GM12878 (cell line): ENCODE measurements at regions not wholly inside any gene's neighbourhood (a gene's known extent, or its start where the extent isn't known, plus 50 kb on each side); places are given as distances from the start of the nearest gene placed in this dataset.

Experiments
- ATAC-seq: fragments of 200-7000 bp; cut with Tn5 transposase; 3 replicates; pipeline ENCODE4 v1.9.1; 2020; ENCODE audit warnings: mild to moderate bottlenecking, moderate library complexity
- BruUV-seq: library from RNA; stranded (reverse); fragments of 400-500 nt; replicated peaks from 2 replicates; lab custom pipeline; 2021; lab: Mats Ljungman, UMichigan
- CTCF ChIA-PET: fragments of 300-600 bp; sonication (Branson Sonifier 250); formaldehyde crosslinking; extraction: SDS; loops from one replicate; lab custom pipeline; 2021; ENCODE audit warnings: inconsistent platforms; lab: Yijun Ruan, JAX
- POLR2A ChIA-PET: fragments of 350-600 bp; formaldehyde crosslinking; extraction: SDS; loops from one replicate; lab custom pipeline; 2021; ENCODE audit warnings: inconsistent platforms; lab: Charles Lee
- RAD21 ChIA-PET: fragments of 300-600 bp; sonication (Branson Sonifier 250); formaldehyde crosslinking; loops from one replicate; lab custom pipeline; 2023; ENCODE audit warnings: antibody characterized with exemption; ENCODE audit not compliant: unreplicated experiment; lab: Charles Lee
- SMC1A ChIA-PET: fragments of 300-600 bp; sonication (Branson Sonifier 250); formaldehyde crosslinking; loops from one replicate; lab custom pipeline; 2023; ENCODE audit not compliant: unreplicated experiment, uncharacterized antibody; lab: Charles Lee
- DNase-seq: peaks from one replicate; pipeline ENCODE4 v3.0.0-alpha.2; 2011; ENCODE audit warnings: low read depth, low spot score
- FAIRE-seq: peaks from 3 replicates; lab custom pipeline; 2011; peaks lifted over from hg19 to GRCh38; lab: Jason Lieb, UNC
- H2AFZ ChIP-seq: 2 replicates; pipeline ENCODE4 v1.6.0; 2011; ENCODE audit warnings: low read depth, low read length, control low read depth; ENCODE audit not compliant: control insufficient read depth
- H3K27ac ChIP-seq: 2 replicates; pipeline ENCODE4 v1.5.1; 2011; ENCODE audit warnings: control low read depth; ENCODE audit not compliant: control insufficient read depth, insufficient read depth
- H3K27me3 ChIP-seq, 2 experiments: replicated peaks in 1 of 2; 2 replicates each; pipeline versions ENCODE4 v1.6.0 to v1.6.1; 2011; ENCODE audit warnings: low read length in 1 of 2; ENCODE audit not compliant: control insufficient read depth in 2 of 2, insufficient read depth in 2 of 2
- H3K36me3 ChIP-seq, 2 experiments: 2 replicates each; pipeline ENCODE4 v1.5.1; 2011; ENCODE audit warnings: low read length in 1 of 2; ENCODE audit not compliant: control insufficient read depth in 2 of 2, insufficient read depth in 2 of 2
- H3K4me1 ChIP-seq: 2 replicates; pipeline ENCODE4 v1.6.1; 2011; ENCODE audit warnings: mild to moderate bottlenecking, low read length, moderate library complexity, mixed read lengths; ENCODE audit not compliant: control insufficient read depth, insufficient read depth
- H3K4me2 ChIP-seq: 2 replicates; pipeline ENCODE4 v1.6.0; 2011; ENCODE audit warnings: control low read depth; ENCODE audit not compliant: control insufficient read depth, insufficient read depth
- H3K4me3 ChIP-seq: fragments of 200-600 bp; sonication (generic); 2 replicates; pipeline ENCODE4 v1.5.1; 2016
- H3K79me2 ChIP-seq: 2 replicates; pipeline ENCODE4 v1.6.0; 2011; ENCODE audit warnings: low read length; ENCODE audit not compliant: control insufficient read depth, insufficient read depth
- H3K9ac ChIP-seq: 2 replicates; pipeline ENCODE4 v1.8.0; 2011; ENCODE audit warnings: low read length, control low read depth, mixed read lengths; ENCODE audit not compliant: control insufficient read depth, insufficient read depth
- H3K9me3 ChIP-seq: replicated peaks from 3 replicates; pipeline ENCODE4 v1.5.1; 2011; ENCODE audit warnings: mild to moderate bottlenecking, low read length; ENCODE audit not compliant: control insufficient read depth, insufficient read depth
- H4K20me1 ChIP-seq: 2 replicates; pipeline ENCODE4 v1.6.0; 2011; ENCODE audit not compliant: control insufficient read depth, insufficient read depth
- CREM ChIP-seq: IDR thresholded peaks from 2 replicates; pipeline ENCODE4 v1.6.1; 2014; ENCODE audit warnings: antibody characterized with exemption, low read depth
- ETV6 ChIP-seq, 2 experiments: fragments of 450-650 bp in 1 of 2; IDR thresholded peaks in 1 of 2; conservative IDR thresholded peaks in 1 of 2; 2 replicates each; pipeline ENCODE4 v1.6.1; 2014; ENCODE audit warnings: antibody characterized with exemption in 1 of 2, borderline replicate concordance in 1 of 2, low read depth in 1 of 2, mild to moderate bottlenecking in 1 of 2, moderate library complexity in 1 of 2
- KAT2A ChIP-seq: conservative IDR thresholded peaks from 2 replicates; pipeline ENCODE4 v1.6.1; 2011; ENCODE audit warnings: low read depth, low read length; ENCODE audit not compliant: control insufficient read depth
- NFXL1 ChIP-seq: fragments of 450-650 bp; IDR thresholded peaks from 2 replicates; pipeline ENCODE4 v1.6.1; 2017; ENCODE audit warnings: antibody characterized with exemption, mild to moderate bottlenecking, borderline replicate concordance
- STAT3 ChIP-seq: IDR thresholded peaks from 2 replicates; pipeline ENCODE4 v1.6.1; 2011; ENCODE audit warnings: low read depth, low read length, improper control_type of control experiment
- TCF12 ChIP-seq: IDR thresholded peaks from 2 replicates; pipeline ENCODE4 v1.6.1; 2011; ENCODE audit warnings: low read depth, mild to moderate bottlenecking, low read length
- WGBS: methylation state at CpG from one replicate; pipeline ENCODE4 v1.1.6; 2016; ENCODE audit warnings: low lambda C conversion rate; ENCODE audit not compliant: insufficient replicate concordance, insufficient coverage; ENCODE audit errors: missing lambda C conversion rate; 5-methylcytosine and 5-hydroxymethylcytosine counted together
- in situ Hi-C: fragments of 300-500 bp; cut with MboI; formaldehyde crosslinking; loops from 9 replicates; pipeline ENCODE4 v1.14.3; 2018; ENCODE audit warnings: mixed read lengths
- intact Hi-C: fragments of 100-400 bp; cut with micrococcal nuclease; formaldehyde crosslinking; loops from one replicate; pipeline ENCODE4 v1.14.2; 2022; ENCODE audit not compliant: unreplicated experiment
- TF ChIP-seq, protein P1 (sequence below): fragments of 450-650 bp; IDR thresholded peaks from 2 replicates; pipeline ENCODE4 v1.6.1; 2018; ENCODE audit warnings: mild to moderate bottlenecking, low read depth, moderate library complexity; ENCODE audit not compliant: partially characterized antibody

DNA sequence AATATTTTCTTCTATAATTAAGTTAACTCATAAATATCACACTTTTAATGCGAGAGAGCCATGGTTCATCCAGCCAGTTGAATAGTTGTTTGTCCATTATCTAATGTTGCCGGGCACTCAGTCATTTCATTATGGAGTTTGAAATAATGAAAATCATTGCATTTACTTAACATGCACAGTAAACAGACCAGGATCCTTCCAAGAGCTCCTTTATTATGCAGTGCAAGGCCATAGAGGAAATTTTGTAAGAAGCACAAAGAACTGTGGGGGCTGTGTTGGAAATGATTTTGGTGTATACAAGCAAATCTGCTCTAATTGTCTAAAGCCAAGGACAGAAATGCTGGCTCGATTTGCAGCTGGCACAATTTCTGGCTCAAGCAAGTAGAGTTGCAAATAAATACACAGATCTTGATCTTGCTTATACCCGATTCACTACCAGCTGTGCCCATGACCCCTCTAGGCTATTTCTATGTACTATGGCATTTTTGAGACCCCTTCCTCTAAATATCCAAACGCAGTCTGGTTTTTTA, 400.3 kb upstream of the HNRNPA3 start:
- Histone ChIP-seq H3K9me3 (no peaks in the 10 kb centered on the region), H3K36me3 (no peaks in the 10 kb centered on the region), H3K27ac (no peak overlapping the region), H2AFZ (no peak overlapping the region), H3K4me1 (no peaks in the 10 kb centered on the region), H3K4me2 (no peak overlapping the region), H3K9ac (no peak overlapping the region), H4K20me1 (no peaks in the 10 kb centered on the region), H3K79me2 (no peaks in the 10 kb centered on the region), H3K4me3 (no peak overlapping the region), H3K27me3 (no peaks in the 10 kb centered on the region)
- DNase-seq (no peak), ATAC-seq (no peak), FAIRE-seq (no peak)
- intact Hi-C loops (loop anchor here (5.0 to 10.0 kb wide), 2 partner anchors 135 to 358 kb away; no protein-coding TSS in a partner anchor), in situ Hi-C loops (loop anchor here (10.0 kb wide), 1 partner anchor 158 kb away; no protein-coding TSS in a partner anchor)
- BruUV-seq: no TSS peak
- 60% methylated on average over 5 of the region's 5 CpGs for WGBS
- RAD21 ChIA-PET: interaction anchor here (0.5 to 3.7 kb wide), 3 partner anchors 159 to 668 kb away, joined by 4 to 62 read pairs (median 4); no protein-coding TSS in a partner anchor
- SMC1A ChIA-PET: interaction anchor here (0.8 to 5.9 kb wide), 14 partner anchors 13 to 337 kb away, joined by 3 to 49 read pairs (median 4); no protein-coding TSS in a partner anchor
- POLR2A ChIA-PET: no interaction called here
- TF ChIP-seq STAT3 (no peak), NFXL1 (no peak), ETV6 (conservative IDR thresholded peaks at IDR 0.05 in 1 of 2, IDR thresholded peaks at IDR 0.05 in 1 of 2; ENCODE audit: borderline replicate concordance in 1 of 2, low read depth in 1 of 2) (no peak)
- CTCF ChIA-PET: interaction anchor here (0.8 to 15.4 kb wide), 13 partner anchors 8 to 685 kb away, joined by 3 to 250 read pairs (median 6); no protein-coding TSS in a partner anchor

DNA sequence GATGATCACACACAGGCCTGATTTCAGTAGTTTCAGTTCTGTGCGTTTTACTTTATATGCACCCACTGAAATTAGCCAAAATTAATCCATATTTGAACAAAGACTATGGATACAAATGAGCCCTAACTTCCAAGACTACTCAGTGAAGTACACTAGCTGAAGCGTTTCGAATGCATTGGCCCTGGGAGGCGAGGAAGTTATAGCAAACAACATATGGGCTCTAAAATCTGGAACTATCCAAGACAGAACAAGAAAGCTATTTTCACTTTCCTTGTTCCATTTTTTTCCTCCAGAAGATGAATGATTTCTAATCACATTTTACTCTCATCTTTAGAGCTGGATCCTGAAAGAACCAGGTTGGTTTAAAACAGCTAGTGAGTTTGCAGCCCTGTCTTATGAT, 399.4 kb upstream of the HNRNPA3 start:
- POLR2A ChIA-PET: interaction anchor here (1.1 to 1.5 kb wide), 2 partner anchors 141 to 161 kb away, joined by 3 to 4 read pairs; no protein-coding TSS in a partner anchor
- CTCF ChIA-PET: interaction anchor here (0.8 to 15.4 kb wide), 28 partner anchors 8 to 686 kb away, joined by 3 to 250 read pairs (median 6); no protein-coding TSS in a partner anchor
- Histone ChIP-seq H4K20me1 (no peaks in the 10 kb centered on the region), H3K27ac (no peak overlapping the region), H3K9me3 (no peaks in the 10 kb centered on the region), H3K27me3 (no peaks in the 10 kb centered on the region), H3K79me2 (no peaks in the 10 kb centered on the region), H2AFZ (no peak overlapping the region), H3K36me3 (no peaks in the 10 kb centered on the region), H3K9ac (no peak overlapping the region), H3K4me1 (no peaks in the 10 kb centered on the region), H3K4me2 (no peak overlapping the region), H3K4me3 (no peak overlapping the region)
- no TSS peak for BruUV-seq
- in situ Hi-C loops (loop anchor here (10.0 kb wide), 1 partner anchor 158 kb away; no protein-coding TSS in a partner anchor), intact Hi-C loops (loop anchor here (5.0 to 10.0 kb wide), 2 partner anchors 136 to 358 kb away; no protein-coding TSS in a partner anchor)
- DNase-seq: no peak
- ATAC-seq: no peak
- RAD21 ChIA-PET: interaction anchor here (0.5 to 3.7 kb wide), 10 partner anchors 61 to 686 kb away, joined by 3 to 62 read pairs (median 4); no protein-coding TSS in a partner anchor
- FAIRE-seq: no peak
- WGBS: 59% methylated on average over 4 of the region's 4 CpGs
- no peak for TF ChIP-seq KAT2A
- TF ChIP-seq, protein P1, sequence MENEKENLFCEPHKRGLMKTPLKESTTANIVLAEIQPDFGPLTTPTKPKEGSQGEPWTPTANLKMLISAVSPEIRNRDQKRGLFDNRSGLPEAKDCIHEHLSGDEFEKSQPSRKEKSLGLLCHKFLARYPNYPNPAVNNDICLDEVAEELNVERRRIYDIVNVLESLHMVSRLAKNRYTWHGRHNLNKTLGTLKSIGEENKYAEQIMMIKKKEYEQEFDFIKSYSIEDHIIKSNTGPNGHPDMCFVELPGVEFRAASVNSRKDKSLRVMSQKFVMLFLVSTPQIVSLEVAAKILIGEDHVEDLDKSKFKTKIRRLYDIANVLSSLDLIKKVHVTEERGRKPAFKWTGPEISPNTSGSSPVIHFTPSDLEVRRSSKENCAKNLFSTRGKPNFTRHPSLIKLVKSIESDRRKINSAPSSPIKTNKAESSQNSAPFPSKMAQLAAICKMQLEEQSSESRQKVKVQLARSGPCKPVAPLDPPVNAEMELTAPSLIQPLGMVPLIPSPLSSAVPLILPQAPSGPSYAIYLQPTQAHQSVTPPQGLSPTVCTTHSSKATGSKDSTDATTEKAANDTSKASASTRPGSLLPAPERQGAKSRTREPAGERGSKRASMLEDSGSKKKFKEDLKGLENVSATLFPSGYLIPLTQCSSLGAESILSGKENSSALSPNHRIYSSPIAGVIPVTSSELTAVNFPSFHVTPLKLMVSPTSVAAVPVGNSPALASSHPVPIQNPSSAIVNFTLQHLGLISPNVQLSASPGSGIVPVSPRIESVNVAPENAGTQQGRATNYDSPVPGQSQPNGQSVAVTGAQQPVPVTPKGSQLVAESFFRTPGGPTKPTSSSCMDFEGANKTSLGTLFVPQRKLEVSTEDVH: no peak
- TF ChIP-seq TCF12: no peak
- TF ChIP-seq CREM: no peak
- SMC1A ChIA-PET: interaction anchor here (0.7 to 5.9 kb wide), 27 partner anchors 12 to 685 kb away, joined by 3 to 49 read pairs (median 4); no protein-coding TSS in a partner anchor
